Neural progenitor cell (in vitro differentiated cells): ENCODE measurements at regions not wholly inside any gene's neighbourhood (a gene's known extent, or its start where the extent isn't known, plus 50 kb on each side); places are given as distances from the start of the nearest gene placed in this dataset.

Experiments used
- DNase-seq: peaks from one replicate; pipeline ENCODE4 v3.0.0-alpha.2; 2016; ENCODE audit warnings: low spot score
- H2AFZ ChIP-seq: fragments of 200-600 bp; sonication (generic); replicated peaks from 2 replicates; pipeline ENCODE4 v1.6.1; 2016; ENCODE audit warnings: antibody characterized with exemption
- H3F3A ChIP-seq: fragments of 200-600 bp; sonication (generic); 2 replicates; pipeline ENCODE4 v1.6.1; 2016; ENCODE audit warnings: antibody characterized with exemption, low read depth
- H3K27ac ChIP-seq: fragments of 200-600 bp; sonication (generic); 2 replicates; pipeline ENCODE4 v1.5.1; 2016; ENCODE audit warnings: mild to moderate bottlenecking
- H3K27me3 ChIP-seq: fragments of 200-600 bp; sonication (generic); 2 replicates; pipeline ENCODE4 v1.6.1; 2016; ENCODE audit warnings: mild to moderate bottlenecking, moderate library complexity
- H3K36me3 ChIP-seq: fragments of 200-600 bp; sonication (generic); 2 replicates; pipeline ENCODE4 v1.5.1; 2016
- H3K4me1 ChIP-seq: fragments of 200-600 bp; sonication (generic); 2 replicates; pipeline ENCODE4 v1.6.1; 2016; ENCODE audit warnings: mixed run types
- H3K4me2 ChIP-seq: fragments of 200-600 bp; sonication (generic); 2 replicates; pipeline ENCODE4 v1.6.1; 2016
- H3K4me3 ChIP-seq: fragments of 200-600 bp; sonication (generic); 2 replicates; pipeline ENCODE4 v1.5.1; 2016
- H3K79me2 ChIP-seq: fragments of 200-600 bp; sonication (generic); 2 replicates; pipeline ENCODE4 v1.6.1; 2016; ENCODE audit warnings: low read depth
- H3K9ac ChIP-seq: fragments of 200-600 bp; sonication (generic); 2 replicates; pipeline ENCODE4 v1.6.1; 2016
- H3K9me3 ChIP-seq: fragments of 200-600 bp; sonication (generic); 2 replicates; pipeline ENCODE4 v1.5.1; 2016; ENCODE audit warnings: low read depth
- H4K20me1 ChIP-seq: fragments of 200-600 bp; sonication (generic); 2 replicates; pipeline ENCODE4 v1.6.1; 2016; ENCODE audit warnings: low read depth
- H3K27ac Mint-ChIP-seq: 3 replicates; pipeline ENCODE4 v1.8.0; 2021; ENCODE audit warnings: mixed read lengths
- H3K27me3 Mint-ChIP-seq: 2 replicates; pipeline ENCODE4 v1.8.0; 2022; ENCODE audit warnings: low read depth, mild to moderate bottlenecking, inconsistent platforms, moderate library complexity, mixed read lengths; ENCODE audit not compliant: insufficient read depth
- H3K36me3 Mint-ChIP-seq: 3 replicates; pipeline ENCODE4 v1.8.0; 2021; ENCODE audit warnings: mixed read lengths
- H3K4me1 Mint-ChIP-seq: 3 replicates; pipeline ENCODE4 v1.8.0; 2021; ENCODE audit warnings: mixed read lengths
- H3K4me3 Mint-ChIP-seq: 3 replicates; pipeline ENCODE4 v1.8.0; 2021; ENCODE audit warnings: mild to moderate bottlenecking, moderate library complexity, mixed read lengths
- H3K9me3 Mint-ChIP-seq: 3 replicates; pipeline ENCODE4 v1.8.0; 2020; ENCODE audit warnings: mixed read lengths
- EZH2 ChIP-seq: fragments of 200-600 bp; sonication (generic); IDR thresholded peaks from 2 replicates; pipeline ENCODE4 v1.6.1; 2017; ENCODE audit warnings: antibody characterized with exemption, mild to moderate bottlenecking, moderate library complexity
- EZH2phosphoT487 ChIP-seq: fragments of 200-600 bp; sonication (generic); IDR thresholded peaks from 2 replicates; pipeline ENCODE4 v1.6.1; 2017; ENCODE audit warnings: antibody characterized with exemption
- TF ChIP-seq, protein P1 (sequence below): fragments of 200-600 bp; sonication (generic); IDR thresholded peaks from 2 replicates; pipeline ENCODE4 v1.5.1; 2017; ENCODE audit warnings: antibody characterized with exemption, mild to moderate bottlenecking

- Mint-ChIP-seq H3K9me3 (peaks cover 3% of the 10 kb centered on the region), H3K4me1 (peaks cover 23% of the 10 kb centered on the region), H3K4me3 (no peak overlapping the region), H3K36me3 (no peaks in the 10 kb centered on the region), H3K27me3 (peaks cover 5% of the 10 kb centered on the region), H3K27ac (no peak overlapping the region)
- Histone ChIP-seq H3F3A (no peaks in the 10 kb centered on the region), H3K4me2 (no peak overlapping the region), H4K20me1 (no peaks in the 10 kb centered on the region), H3K9me3 (no peaks in the 10 kb centered on the region), H2AFZ (no peak overlapping the region), H3K36me3 (no peaks in the 10 kb centered on the region), H3K4me3 (no peak overlapping the region), H3K9ac (no peak overlapping the region), H3K27ac (no peak overlapping the region), H3K4me1 (peaks cover 13% of the 10 kb centered on the region), H3K79me2 (no peaks in the 10 kb centered on the region), H3K27me3 (no peaks in the 10 kb centered on the region)
- no peak for TF ChIP-seq EZH2
- TF ChIP-seq, protein P1, sequence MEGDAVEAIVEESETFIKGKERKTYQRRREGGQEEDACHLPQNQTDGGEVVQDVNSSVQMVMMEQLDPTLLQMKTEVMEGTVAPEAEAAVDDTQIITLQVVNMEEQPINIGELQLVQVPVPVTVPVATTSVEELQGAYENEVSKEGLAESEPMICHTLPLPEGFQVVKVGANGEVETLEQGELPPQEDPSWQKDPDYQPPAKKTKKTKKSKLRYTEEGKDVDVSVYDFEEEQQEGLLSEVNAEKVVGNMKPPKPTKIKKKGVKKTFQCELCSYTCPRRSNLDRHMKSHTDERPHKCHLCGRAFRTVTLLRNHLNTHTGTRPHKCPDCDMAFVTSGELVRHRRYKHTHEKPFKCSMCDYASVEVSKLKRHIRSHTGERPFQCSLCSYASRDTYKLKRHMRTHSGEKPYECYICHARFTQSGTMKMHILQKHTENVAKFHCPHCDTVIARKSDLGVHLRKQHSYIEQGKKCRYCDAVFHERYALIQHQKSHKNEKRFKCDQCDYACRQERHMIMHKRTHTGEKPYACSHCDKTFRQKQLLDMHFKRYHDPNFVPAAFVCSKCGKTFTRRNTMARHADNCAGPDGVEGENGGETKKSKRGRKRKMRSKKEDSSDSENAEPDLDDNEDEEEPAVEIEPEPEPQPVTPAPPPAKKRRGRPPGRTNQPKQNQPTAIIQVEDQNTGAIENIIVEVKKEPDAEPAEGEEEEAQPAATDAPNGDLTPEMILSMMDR: no peak
- TF ChIP-seq EZH2phosphoT487: no peak
- DNase-seq: no peak
These were observed 268.0 kb upstream of the MVB12B start for GRCh38 chr9:126058591-126058990.

- DNase-seq: no peak
- no peaks in the 10 kb centered on the region for H3K27me3 ChIP-seq
- no peaks in the 10 kb centered on the region for H4K20me1 ChIP-seq
These were observed 265.1 kb upstream of the MVB12B start for GRCh38 chr9:126061575-126061974.

DNA sequence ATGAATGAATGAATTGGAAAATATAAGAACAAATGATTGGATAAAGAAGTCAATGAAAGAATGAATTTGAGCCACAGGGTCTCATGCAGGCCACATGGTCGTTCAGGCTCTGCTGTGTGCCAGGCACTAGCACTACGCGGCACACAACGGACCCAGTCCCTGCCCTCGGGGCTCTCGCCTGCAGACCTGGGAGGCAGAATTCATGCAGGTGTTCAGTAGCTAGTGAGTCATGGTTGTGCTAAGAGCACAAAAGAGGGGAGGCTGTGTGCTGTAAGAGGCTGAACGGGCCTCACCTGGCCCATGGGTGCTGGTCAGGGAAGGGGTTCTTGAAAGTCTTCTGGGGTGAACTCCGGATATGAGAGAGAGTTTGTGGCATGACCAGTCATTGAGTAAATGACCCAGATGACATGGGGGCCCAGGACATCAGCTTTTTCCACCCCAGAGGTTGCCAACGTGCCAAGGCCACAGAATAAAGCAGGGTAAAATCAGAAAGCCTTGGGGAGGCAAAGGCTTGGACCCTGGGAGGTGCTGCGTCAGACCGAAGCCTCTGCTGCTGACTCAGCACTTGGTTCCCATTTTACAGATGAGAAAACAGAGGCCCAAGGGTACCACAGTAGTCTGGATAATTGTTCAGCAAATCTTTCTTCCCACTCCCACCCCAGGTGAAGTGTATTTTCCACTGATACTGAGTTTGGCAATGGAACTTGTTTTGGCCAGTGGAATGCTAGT is 264.3 kb upstream of the MVB12B start:
- no peak overlapping the region for H3K27ac ChIP-seq

More at GRCh38 chr9:126061575-126061974, 265.1 kb upstream of the MVB12B start:
- TF ChIP-seq, protein P1: no peak
- TF ChIP-seq EZH2 (no peak), EZH2phosphoT487 (no peak)
- Histone ChIP-seq H3K4me1 (peaks cover 13% of the 10 kb centered on the region), H3K4me2 (no peak overlapping the region), H2AFZ (no peak overlapping the region), H3K4me3 (no peak overlapping the region), H3K9ac (no peak overlapping the region), H3K36me3 (no peaks in the 10 kb centered on the region), H3F3A (no peaks in the 10 kb centered on the region), H3K9me3 (no peaks in the 10 kb centered on the region), H3K79me2 (no peaks in the 10 kb centered on the region), H3K27ac (no peak overlapping the region)
- H3K36me3 Mint-ChIP-seq: no peaks in the 10 kb centered on the region
- H3K4me3 Mint-ChIP-seq: no peak overlapping the region
- peaks cover 8% of the 10 kb centered on the region for H3K27me3 Mint-ChIP-seq
- peaks cover 3% of the 10 kb centered on the region for H3K9me3 Mint-ChIP-seq
- no peak overlapping the region for H3K27ac Mint-ChIP-seq
- H3K4me1 Mint-ChIP-seq: peaks cover 18% of the 10 kb centered on the region

More for the DNA sequence above, 264.3 kb upstream of the MVB12B start:
- Mint-ChIP-seq H3K4me1 (peaks cover 18% of the 10 kb centered on the region), H3K9me3 (peaks cover 3% of the 10 kb centered on the region), H3K27me3 (peaks cover 8% of the 10 kb centered on the region), H3K27ac (no peak overlapping the region), H3K36me3 (no peaks in the 10 kb centered on the region), H3K4me3 (no peak overlapping the region)
- H4K20me1 ChIP-seq: no peaks in the 10 kb centered on the region
- H3K4me2 ChIP-seq: no peak overlapping the region
- H3K27me3 ChIP-seq: no peaks in the 10 kb centered on the region
- H3K4me3 ChIP-seq: no peak overlapping the region
- no peak overlapping the region for H2AFZ ChIP-seq
- TF ChIP-seq, protein P1: no peak
- no peak for TF ChIP-seq EZH2
- no peaks in the 10 kb centered on the region for H3F3A ChIP-seq
- H3K36me3 ChIP-seq: no peaks in the 10 kb centered on the region
- no peak overlapping the region for H3K9ac ChIP-seq
- H3K79me2 ChIP-seq: no peaks in the 10 kb centered on the region
- no peaks in the 10 kb centered on the region for H3K9me3 ChIP-seq
- H3K4me1 ChIP-seq: peaks cover 13% of the 10 kb centered on the region
- no peak for DNase-seq
